Cerebellar cortex (tissue), 1 donor: ENCODE measurements at regions not wholly inside any gene's neighbourhood (a gene's known extent, or its start where the extent isn't known, plus 50 kb on each side); places are given as distances from the start of the nearest gene placed in this dataset.
"Not testable (repeated sequence)": the region's sequence is repeated elsewhere in the genome, so short reads cannot be mapped to it uniquely, and the experiment has no call there.

Experiments
- DNase-seq: peaks from one replicate; pipeline ENCODE4 v3.0.0-alpha.2; 2015; ENCODE audit warnings: low spot score

DNA sequence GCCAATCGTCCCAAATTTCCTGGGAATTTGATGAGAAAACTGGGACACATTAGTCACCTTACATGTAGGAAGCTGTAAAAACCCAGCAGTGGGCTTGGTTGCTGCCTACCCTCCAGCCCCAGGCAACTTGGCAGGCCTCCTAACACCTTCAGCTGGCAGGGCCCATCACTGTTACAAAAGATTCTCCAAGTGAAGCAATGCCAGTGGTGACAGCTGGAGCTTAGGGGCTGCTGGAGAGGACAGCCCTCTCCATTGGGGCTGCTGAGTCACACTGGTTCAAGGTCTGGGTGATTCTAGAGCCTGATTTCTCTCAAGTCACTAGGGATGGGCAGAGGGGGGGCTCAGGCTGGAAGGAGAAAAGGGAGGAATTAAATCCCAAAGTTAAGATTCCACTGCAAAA lies 180.6 kb downstream of the COPRS start:
- no peak for DNase-seq

DNA sequence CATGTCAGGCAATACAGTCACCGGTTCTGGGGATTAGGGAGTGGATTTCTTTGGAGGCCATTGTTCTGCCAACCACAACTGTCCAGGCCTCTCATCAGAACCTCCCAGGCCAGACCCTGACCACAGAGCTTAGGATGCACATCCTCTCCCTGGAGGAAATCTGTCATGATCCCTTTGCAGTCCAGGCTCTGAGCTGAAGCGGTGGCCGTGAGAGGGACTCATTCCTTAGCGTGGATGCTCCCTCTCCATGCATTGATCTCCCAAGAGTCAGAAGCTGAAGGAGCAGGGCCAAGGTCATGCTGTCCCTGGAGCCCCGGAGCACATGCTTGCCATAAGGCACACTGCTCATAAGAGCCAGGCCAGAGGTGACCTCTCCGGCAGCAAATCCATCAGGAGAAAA lies 181.4 kb downstream of the COPRS start:
- DNase-seq: no peak

DNA sequence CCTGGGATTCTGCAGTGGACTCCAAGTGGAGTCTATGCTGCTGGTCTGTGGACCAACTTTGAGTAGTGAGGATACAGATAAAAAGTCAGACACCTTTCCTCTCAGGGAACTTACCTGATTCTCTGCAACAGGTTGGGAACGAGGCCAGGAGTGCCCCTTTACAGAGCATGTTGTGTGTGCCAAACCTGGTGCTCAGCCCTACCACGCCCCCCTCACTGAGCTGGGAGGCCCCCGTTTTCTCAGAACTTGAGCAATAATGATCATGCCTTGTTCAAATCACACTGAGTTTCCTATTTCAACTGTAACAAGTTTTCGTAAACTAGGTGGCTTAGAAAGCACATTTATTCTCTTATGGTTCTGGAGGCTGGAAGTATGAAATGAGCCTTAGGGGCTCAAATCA lies 182.0 kb downstream of the COPRS start:
- no peak for DNase-seq

DNA sequence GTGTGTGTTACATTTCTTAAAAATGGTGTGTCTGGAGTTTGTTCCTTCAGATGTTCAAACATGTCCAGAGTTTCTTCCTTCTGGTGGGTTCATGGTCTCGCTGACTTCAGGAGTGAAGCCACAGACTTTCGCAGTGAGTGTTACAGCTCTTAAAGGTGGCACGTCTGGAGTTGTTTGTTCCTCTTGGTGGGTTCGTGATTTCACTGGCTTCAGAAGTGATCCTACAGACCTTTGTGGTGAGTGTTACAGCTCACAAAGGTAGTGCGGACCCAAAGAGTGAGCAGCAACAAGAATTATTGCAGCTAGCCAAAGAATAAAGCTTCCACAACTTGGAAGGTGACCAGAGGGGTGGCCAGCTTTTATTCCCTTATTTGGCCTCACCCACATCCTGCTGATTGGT lies 183.7 kb downstream of the COPRS start:
- not testable (repeated sequence) for DNase-seq

DNA sequence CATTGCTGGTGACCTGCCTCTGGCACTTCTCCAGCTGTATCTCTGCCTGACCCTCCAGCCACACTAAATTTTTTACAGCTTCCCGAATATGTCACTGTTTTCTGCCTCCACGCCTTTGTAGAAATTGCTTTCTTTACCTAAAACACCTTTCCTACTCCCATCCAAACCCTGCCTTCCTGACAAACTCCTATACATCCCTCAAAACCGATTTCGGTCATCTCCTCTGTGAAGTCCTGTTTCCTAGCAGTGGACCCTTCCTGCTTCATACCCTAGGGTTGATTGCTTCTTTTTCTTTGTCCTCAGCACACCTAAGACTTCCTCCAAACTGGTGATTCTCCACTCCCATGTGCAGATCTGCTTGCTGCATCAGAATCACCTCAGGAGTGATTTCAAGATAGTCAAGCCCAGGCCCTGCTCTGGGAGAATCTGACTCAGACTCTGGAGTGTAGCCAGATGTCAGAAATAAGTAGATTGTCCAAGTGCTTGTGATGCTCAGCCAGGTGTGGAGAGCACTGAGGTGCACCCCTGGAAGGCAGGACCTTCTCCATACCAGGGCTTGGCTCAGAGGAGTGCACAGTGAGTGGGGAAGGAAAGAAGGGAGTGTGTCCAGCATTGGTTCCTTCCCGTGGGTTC lies 184.2 kb downstream of the COPRS start:
- no peak for DNase-seq

DNA sequence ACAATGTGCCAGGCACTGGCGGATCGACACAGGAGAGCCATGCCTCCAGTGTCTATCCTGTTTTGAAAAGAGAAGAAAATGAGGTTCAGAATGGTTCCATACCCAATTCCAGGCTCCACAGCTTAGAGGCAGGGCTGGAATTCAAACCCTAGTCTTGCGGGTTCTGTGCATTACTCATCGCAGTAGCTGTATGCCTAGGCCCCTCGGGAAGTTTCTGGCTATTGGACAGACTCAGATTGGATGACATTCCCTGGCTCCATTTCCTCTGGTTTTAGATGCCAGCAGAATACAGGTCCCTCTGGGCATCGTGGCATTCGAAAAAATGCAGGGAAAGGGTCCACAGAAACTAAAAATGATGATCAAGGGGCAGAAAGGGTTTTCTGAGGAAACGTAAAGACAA lies 184.7 kb downstream of the COPRS start:
- no peak for DNase-seq

DNA sequence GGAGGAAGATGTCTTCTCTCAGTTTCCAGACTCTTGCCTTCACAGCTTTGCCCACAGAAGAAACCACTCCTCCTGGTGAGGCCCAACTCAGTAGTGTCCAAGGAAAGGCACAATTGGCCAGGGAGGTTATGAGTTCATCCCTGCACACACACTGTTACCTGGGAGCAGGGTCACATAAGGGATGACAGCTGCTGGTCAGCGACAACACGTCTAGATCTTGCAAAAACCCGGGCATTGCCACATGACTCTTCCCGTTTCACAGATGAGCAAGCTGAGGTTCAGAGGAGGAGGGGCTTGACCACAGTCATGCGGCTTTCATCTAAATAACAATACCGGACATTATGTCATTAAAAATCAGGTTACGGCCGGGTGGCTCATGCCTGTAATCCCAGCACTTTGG lies 186.0 kb downstream of the COPRS start:
- DNase-seq: no peak

DNA sequence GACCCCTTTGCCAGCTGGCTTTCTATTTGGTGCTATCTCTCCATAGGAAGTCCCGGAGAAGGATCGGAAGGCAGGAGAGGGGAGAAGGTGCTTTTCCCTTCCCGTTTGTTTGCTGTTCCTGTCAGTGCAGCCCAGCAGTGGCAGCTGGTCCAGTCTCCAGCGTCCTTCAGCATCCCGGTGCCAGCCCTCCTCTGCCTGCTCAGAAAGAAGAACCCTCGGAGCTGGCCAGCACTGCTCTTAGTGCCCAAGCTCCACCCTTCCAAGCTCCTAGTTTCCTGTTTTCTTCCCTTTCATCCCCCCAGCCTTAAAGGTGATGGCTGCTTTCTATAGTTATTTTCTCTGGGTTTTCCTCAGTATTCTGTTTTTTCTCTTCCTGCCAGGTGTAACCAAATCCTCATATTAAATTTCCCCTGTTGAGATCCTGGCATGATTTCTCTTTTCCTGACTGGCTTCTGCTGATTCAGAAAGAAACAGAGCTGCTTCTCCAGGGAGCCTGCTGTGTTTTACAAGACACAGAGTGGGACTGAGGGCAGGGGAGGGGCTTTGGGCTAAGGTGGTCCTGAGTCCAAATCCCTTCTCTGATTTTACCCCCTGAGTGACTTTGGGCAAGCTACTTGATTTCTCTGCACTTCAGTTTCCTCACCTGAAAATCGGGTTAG lies 186.8 kb downstream of the COPRS start:
- DNase-seq: peak; percentile 50

DNA sequence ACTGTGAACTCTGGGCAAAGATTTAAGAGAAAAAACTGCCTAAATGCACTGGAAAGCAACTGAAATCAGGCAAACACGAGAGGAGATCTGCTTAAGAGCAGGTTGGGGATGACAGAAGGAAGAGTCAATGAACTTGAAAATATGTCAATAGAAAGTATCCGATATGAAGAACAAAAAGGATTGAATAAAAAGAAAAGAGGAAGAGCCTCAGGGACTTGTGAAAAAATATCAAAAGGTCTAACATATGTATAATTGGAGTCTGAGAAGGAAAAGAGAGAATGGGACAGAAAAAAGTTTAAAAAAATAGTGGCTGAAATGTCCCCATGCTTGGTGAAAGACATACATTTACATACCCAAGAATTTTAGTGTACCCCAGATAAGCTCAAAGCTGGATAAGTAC lies 195.5 kb downstream of the COPRS start:
- DNase-seq: no peak

DNA sequence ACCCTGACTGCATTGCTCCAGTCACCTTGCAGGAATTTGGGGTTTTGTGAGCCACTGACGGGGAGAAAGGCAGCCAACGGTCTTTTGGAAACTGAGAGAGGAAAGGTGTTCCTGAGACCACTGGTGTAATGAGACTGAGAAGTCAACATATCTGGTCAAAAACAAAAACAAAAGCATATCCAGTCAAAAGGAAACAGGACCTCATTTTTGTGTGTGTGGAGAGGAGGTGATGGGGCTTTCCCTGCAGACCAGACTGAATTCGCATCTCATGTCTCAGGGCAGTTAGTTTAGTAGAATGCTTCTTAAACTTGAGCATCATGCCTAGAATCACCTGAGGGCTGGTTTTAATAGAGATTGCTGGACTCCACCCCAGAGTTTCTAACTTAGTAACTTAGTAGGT lies 198.4 kb downstream of the COPRS start:
- DNase-seq: no peak

DNA sequence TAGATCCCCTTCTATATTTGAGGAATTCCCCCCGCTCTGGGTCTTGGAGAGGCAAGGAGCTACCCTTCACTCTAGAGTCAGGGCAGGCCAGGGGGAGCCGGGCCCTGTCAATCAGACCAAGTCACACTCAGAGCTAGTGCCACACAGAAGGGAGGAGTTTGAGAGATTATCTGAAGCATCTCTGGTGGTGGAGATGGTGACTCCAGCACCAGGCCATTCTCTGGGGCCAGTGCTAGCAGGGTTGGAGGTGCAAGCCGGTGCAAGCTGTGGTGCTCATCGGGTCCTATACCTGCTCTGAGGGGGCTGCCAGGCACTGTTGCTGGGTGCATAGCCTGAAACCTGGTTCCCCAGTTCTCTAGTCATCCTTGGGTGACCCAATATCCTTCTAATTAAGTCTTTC lies 201.2 kb downstream of the COPRS start:
- no peak for DNase-seq

DNA sequence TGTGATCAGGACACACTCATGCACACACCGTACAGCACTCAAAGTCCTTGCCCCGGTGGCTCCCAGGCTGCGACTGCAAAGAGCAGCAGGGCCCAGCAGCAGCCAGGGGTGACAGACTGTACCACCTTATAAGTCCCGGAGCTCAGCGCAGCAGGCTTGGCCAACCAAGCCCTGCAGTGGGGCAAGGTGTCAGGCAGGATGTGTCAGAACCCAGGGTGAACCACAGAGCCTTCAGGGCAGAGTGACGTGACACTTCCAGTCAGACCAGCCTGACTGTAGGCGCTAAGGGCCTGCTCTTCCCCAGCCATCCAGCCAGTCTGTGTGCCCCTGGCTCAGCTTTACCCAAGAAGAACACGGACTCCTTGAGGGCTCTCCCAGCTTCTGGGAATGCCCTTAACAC lies 204.1 kb downstream of the COPRS start:
- no peak for DNase-seq

DNA sequence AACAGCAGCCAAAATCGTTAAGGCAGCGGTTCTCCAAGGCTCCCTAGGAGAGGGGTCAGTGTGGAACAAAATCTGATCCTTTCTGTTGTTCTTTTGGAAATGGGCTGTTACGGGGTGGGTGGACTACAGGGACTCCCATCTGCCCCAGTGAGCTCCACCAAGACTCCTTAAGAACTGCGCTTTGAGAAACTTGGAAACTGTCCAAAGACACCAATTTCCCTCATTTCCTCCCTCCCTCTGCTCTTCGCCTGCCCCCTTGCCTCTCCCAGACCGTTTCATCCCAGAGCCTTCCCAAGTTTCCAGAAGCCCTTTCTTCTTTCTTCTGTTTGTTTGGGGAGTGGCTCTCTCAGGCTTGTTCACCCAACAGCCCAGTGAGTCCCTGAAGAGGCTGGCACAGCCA lies 205.4 kb downstream of the COPRS start:
- no peak for DNase-seq

DNA sequence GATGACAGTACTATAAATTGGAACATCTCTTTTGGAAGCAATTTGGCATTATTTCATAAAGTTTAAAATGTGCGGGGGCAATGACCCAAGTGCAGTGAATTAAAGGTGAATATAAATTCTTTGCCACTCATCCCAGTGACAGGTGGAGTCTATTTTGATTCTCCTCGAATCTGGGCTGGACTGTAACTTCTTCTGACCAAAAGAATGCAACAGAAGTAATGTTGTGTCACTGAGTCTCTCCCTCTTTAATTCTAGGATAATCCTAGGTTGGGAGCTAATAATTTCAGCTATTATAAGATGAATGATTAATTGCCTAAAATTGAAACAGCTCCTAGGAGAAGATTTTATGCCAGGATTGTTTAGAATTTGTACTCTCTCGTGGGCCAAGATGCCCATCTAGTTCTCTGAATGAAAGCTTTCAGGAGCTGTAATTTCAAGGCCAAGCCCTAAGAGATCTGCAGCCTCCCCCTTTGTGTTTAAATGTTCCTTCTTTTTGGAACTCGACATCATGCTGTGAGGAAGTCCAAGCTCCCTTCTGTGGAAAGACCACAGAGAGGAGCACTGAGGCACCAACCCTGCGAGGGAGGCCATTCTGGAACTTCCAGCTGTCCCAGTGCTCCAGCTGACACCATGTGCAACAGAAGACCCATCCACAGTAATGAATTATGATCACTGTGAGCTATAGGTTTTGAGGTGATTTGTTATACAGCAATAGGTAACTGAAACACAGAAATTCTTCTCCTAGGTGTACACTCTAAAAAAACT lies 208.1 kb downstream of the COPRS start:
- no peak for DNase-seq

DNA sequence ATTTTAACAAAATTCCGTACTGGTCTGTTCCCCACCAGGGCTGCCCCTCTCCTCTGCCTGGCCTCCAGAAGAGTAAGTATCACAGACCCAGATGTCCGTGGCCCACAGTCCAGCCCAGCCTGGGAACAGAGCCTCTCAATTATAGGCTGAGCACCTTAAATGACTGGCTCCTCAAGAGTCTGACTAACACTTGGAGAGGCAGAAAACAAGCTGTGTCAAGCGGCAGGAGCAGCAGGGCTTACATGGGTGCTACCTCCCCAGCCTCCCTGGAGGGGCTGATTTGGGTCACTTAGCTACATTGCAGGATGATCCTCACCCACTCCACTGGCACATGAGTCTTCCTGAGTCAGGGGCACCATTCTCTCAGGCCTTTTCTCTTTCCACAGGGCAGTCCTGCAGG lies 209.7 kb downstream of the COPRS start:
- DNase-seq: no peak

DNA sequence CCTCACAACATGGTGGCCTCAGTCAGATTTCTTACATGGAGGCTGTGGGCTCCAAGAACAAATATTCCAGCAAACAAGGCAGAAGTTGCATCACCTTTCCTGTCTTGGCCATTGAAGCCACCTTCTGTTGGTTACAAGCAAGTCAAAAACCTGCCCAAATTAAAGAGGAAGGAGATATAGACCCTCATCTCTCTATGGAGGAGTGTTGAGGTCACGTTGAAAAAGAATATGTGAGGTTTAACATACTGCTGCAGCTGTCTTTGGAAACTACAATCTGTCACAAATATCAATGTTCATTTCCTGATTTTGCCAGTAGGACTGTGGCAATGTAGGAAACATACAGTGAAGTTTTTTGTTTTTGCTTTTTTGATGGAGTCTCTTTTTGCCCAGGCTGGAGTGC lies 211.4 kb downstream of the COPRS start:
- DNase-seq: no peak

DNA sequence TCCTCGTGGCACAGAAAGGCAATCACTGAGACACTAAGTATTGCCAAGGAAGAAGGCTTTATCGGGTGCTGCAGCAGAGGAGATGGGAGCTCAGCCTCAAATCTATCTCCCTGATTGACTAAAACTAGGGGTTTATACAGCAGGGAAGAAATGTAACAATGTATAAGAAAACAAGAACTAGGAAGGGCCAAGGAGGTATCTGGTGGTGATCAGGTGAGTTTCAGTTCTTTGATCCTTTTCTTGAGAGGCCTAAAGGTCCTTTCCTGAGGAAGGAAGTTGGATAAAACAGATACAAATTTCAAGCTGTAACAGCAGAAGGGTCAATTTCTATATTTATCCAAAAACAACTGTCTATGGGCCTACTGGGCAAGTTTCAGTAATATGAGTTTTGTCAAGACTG lies 212.4 kb downstream of the COPRS start:
- DNase-seq: no peak

DNA sequence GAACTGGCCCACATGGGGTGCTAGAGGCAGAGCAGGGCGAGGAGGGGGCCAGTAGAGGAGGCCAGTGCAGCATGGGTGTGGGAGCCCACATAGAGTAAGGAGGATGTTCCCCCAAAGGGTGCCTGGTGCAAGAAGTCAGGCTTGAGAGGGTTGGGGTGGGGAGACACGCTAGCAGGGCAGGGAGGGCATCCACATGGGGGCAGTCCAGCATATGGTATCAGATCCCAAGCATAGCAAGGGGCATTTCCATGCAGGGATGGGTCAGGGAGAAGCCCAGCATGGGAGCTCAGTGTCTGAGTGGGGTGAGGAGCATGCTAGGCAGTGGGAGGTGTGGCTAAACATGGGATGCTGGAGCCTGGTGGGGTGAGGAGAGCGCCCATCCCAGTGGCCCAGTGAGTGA lies 213.7 kb downstream of the COPRS start:
- no peak for DNase-seq

DNA sequence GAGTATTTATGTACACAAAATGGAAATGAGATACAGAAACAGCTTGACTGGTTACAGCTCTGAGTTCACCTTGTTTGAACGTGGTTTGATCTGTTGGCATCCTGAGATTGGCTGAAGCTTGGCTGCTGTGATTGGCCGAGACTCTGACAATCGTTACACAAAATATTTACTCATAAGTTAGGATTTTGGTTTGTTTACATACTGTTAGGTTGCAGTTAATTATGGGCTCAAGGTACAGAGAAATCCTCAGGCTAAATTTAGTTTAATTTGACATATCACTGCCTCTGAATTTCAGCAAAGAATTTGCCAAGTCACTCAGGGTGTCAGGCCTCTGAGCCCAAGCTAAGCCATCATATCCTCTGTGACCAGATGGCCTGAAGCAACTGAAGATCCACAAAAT lies 227.3 kb downstream of the COPRS start:
- DNase-seq: peak; percentile 85

DNA sequence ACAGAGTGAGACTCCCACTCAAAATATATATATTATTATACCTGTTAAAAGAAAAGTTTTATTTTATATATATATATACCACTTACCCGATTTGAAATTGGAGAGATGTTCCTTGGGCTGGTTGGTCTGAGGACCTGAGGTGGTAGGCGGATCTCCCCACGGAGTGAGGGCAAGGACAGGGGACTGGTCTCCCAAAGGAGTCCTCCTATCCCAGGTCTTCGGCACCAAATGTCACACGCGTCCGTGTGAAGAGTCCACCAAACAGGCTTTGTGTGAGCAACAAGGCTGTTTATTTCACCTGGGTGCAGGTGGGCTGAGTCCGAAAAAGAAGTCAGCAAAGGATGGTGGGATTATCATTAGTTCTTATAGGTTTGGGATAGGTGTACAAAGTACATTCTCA lies 228.2 kb downstream of the COPRS start:
- not testable (repeated sequence) for DNase-seq

DNA sequence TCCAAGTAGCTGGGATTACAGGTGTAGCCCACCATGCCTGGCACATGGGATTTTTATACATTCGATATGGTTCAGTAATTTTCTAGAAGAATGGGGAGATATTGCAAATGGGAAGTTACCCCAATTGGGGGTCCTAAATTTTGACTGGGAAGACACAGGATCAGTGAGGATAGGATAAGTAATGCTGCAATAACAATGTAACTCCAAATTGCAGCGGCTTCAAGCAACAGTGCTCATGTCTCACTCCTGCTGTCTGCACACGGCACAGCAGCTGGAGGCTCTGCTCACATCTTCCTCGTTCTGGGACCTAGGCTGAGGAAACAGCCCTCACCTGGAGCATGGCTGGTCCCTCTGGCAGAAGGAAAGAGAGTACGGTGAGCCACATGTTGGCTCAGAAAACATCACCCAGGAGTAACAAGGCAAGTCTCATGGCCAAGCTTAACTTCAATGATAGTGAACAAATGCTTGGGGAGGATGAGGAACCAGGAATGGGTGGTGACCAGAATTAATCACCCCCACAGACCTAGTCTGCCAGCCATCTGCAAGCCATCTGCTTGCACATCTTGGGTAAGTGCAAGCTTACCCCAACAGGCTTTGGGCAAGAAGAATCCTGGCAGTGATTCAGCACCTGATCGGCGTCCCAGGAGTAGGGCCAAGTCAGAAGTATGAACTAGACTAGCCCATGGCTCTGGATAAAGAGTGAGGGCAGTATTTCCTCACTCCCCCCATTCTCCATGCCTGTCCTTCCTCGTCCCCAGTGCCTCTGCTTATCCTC lies 229.2 kb downstream of the COPRS start:
- peak; percentile 74 for DNase-seq

DNA sequence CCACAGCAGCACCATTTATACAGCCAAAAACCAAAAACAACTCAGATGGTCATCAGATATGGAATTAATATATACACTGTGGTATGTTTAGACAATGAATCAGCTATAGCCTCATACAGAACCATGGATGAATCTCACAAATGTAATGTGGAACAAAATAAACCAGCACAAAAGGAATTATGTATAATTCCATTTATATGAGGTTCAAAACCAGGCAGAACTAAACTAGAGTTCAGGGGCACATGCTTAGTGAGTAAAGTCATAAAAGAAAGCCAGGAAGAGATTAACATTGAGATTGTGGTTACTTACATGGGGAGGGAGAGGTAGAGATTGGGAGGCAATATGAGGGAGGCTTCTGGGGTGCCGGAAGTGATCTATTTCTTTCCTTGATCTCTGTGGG lies 231.1 kb downstream of the COPRS start:
- DNase-seq: no peak

DNA sequence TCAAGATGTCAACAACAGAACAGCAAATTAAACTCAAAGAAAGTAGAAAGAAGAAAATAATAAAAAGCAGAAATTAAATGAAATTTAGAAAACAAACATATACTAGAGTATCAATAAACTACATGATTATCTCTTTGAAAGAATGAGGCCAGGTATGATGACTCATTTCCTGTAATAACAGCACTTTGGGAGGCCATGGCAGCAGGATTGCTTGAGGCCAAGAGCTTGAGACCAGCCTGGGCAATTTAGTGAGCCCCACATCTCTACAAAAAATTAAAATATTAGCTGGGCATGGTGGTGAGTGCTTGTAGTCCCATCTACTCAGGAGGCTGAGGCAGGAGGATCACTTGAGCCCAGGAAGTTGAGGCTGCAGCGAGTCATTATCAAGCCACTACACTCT lies 232.5 kb downstream of the RAB11FIP4 start:
- DNase-seq: no peak
